NCI-H128 (cell line): ENCODE measurements at regions not wholly inside any gene's neighbourhood (a gene's known extent, or its start where the extent isn't known, plus 50 kb on each side); places are given as distances from the start of the nearest gene placed in this dataset.
A peak's percentile ranks its signal among the peaks of the same experiment; 100 is the strongest.

Experiments
- DNase-seq: peaks from one replicate; lab custom pipeline; 2025; ENCODE audit not compliant: unreplicated experiment; lab: John Stamatoyannopoulos, UW

- no peak for DNase-seq
These were observed 710.1 kb upstream of the CBLB start for GRCh38 chr3:106578911-106579310.

GRCh38 chr3:106582151-106582550 is 713.3 kb upstream of the CBLB start:
- no peak for DNase-seq

GRCh38 chr3:106587551-106587950 is 718.7 kb upstream of the CBLB start:
- no peak for DNase-seq

- no peak for DNase-seq
These were observed 719.9 kb upstream of the CBLB start for GRCh38 chr3:106588739-106589138.

GRCh38 chr3:106589311-106589942 is 720.6 kb upstream of the CBLB start:
- DNase-seq, result no peak

- no peak for DNase-seq
These were observed 721.4 kb upstream of the CBLB start for GRCh38 chr3:106590216-106590615.

GRCh38 chr3:106593381-106593780 is 724.6 kb upstream of the CBLB start:
- DNase-seq, result no peak

GRCh38 chr3:106609666-106610301 is 741.0 kb upstream of the CBLB start:
- peak; percentile 45 for DNase-seq

- DNase-seq, result no peak
These were observed 741.6 kb upstream of the CBLB start for GRCh38 chr3:106610362-106610959.

GRCh38 chr3:106611116-106611515 is 742.3 kb upstream of the CBLB start:
- no peak for DNase-seq

- no peak for DNase-seq
These were observed 743.0 kb upstream of the CBLB start for GRCh38 chr3:106611841-106612240.

- no peak for DNase-seq
These were observed 747.7 kb upstream of the CBLB start for GRCh38 chr3:106616556-106616955.

GRCh38 chr3:106617276-106617675 is 748.5 kb upstream of the CBLB start:
- no peak for DNase-seq

GRCh38 chr3:106620646-106621045 is 751.8 kb upstream of the CBLB start:
- DNase-seq, result no peak

- DNase-seq, result no peak
These were observed 753.1 kb upstream of the CCDC54 start for GRCh38 chr3:106624154-106624553.

GRCh38 chr3:106628407-106628806 is 748.8 kb upstream of the CCDC54 start:
- DNase-seq, result no peak

- no peak for DNase-seq
These were observed 747.9 kb upstream of the CCDC54 start for GRCh38 chr3:106629215-106629832.

GRCh38 chr3:106631373-106632108 is 745.7 kb upstream of the CCDC54 start:
- DNase-seq, result no peak

- no peak for DNase-seq
These were observed 742.0 kb upstream of the CCDC54 start for GRCh38 chr3:106635271-106635670.

GRCh38 chr3:106635826-106636225 is 741.4 kb upstream of the CCDC54 start:
- no peak for DNase-seq

GRCh38 chr3:106640353-106640752 is 736.9 kb upstream of the CCDC54 start:
- DNase-seq, result no peak
